COLO829 (cell line): ENCODE measurements at regions not wholly inside any gene's neighbourhood (a gene's known extent, or its start where the extent isn't known, plus 50 kb on each side); places are given as distances from the start of the nearest gene placed in this dataset.
"Not testable (repeated sequence)": the region's sequence is repeated elsewhere in the genome, so short reads cannot be mapped to it uniquely, and the experiment has no call there.

Source experiments
- DNase-seq: peaks from one replicate; pipeline ENCODE4 v3.0.0; 2012; ENCODE audit warnings: low spot score

DNA sequence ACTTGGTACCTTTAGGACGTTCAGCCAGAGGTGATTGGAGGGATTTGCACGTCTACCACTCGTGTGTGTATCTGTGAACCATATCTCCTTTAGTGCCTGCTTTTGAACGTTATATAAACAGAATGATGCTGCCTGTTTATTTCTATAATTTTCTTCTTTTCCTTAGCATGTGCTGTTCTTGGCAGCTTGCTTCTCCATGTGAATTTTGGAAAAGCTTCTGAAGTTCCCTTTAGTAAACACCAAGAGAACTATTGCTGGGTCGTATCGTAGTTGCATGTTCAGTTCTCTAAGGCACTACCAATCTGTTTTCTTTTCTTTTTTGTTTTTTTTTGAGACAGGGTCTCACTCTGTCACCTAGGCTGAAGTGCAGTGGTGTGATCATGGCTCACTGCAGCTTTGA lies 73.8 kb upstream of the FANCC start:
- not testable (repeated sequence) for DNase-seq

- DNase-seq: no peak
Measured at GRCh38 chr9:95389373-95389772, 71.9 kb upstream of the FANCC start.

- DNase-seq: no peak
Measured at GRCh38 chr9:95386843-95387242, 69.3 kb upstream of the FANCC start.

GRCh38 chr9:95385521-95385920 lies 68.0 kb upstream of the FANCC start:
- DNase-seq: no peak

DNA sequence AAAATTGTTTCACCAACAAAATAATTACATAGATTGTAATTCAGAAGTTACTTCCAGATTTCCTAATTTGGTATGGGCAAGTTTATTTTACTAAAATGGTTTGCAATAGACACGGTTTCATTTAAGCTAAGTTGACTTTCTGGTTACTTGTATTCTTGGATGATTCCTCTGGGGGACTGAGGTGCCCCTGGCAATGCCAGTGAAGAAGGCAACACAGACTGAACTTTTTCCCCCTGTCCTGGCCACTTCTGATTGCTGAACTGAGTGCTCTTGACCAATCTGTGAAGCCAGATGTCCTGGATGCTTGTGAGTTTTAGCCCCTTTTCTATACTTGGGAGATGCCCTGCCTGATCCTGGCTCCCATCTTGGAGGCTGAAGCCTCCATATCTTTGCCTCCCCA lies 66.3 kb upstream of the FANCC start:
- no peak for DNase-seq

DNA sequence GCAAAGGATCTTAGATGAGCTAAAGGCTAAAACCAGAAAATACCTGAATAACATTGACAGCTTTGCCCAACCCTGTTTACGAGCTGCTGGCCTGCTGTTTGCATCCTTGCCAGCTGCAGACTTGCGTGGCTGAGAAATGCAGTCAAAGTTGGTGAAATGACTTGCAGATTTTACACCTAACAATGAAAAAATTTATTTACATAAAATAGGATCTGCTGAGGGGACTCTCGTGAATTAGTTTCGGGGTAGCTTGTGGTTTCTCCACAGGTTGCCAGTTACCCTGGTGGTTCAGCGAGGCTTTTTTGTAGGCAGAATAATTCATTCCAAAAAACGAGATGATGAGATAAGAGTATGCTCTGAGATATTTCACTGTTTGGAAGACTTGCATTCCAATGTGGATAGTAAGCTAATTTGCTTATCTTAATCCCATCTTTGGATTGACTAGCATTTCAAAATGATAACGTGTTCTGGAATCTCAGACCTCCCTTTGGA lies 65.7 kb upstream of the FANCC start:
- peak; percentile 70 for DNase-seq

GRCh38 chr9:95382433-95382832 lies 64.9 kb upstream of the FANCC start:
- DNase-seq: no peak

DNA sequence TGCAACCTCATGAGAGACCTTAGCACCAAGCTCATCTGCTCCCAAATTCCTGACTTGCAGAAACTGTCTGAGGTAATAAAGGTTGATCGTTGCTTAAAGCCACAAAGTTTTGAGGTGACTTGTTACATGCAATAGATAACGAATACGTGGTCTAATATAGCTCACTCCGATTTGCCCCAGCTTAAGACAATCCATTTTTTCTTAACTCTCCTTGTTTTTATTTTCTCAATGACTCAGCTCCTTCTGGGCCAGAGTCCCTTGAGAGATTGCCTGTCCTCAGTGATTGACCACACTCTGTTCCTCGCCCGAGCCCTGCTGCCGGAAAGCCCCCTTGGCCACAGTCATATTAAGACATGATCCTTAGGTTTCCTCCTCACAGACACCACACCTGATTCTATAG lies 63.7 kb upstream of the FANCC start:
- DNase-seq: no peak

DNA sequence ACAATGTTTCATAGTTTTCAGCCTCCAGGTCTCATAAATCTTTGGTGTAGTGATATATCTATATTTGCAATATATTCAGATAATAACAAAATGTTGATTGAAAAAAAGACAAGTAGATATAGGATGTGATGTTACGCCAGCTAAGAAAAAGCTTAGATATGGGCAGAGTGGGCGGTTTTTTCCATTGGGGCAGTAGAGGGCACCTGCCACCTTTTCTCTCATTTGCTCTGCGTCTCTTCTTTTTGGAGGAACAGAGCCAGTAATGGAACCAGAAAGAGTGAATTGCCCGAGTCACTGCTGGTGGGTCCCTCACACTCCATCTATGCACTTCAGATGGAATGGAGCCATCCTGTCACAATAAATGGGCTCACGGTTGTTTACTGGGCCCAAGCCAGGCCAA lies 62.1 kb upstream of the FANCC start:
- DNase-seq: no peak

DNA sequence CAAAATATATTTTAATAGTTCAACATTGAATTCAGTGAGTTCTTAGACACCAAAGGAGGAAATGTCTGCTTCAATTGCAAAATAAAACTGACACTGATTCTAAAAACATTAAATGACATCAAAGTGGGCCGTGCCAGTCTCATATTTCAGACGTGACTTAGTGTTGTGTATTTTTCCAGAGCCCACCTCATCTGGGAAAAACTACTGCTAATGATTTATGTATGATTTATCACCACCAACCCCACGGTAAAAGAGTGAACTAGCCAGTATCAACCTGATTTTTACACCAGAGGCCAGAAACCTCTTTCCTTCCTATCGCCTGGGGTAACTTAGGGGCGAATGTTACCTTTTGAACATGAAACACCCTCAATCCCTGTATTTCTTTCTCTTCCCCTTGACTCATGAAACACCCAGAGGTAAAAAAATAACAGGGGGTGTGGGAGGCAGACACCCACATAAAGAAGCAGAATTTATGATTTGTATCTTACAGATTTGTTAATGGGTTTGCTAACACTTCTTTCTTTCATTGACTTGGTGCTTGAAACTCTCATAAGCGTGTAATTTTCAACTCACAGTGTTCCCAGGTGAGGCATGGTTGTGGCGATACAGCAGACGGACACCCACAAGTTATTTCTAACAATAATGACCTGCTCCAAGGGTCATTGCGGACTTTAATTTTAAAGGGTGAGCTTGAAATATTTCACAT lies 56.4 kb upstream of the FANCC start:
- no peak for DNase-seq

GRCh38 chr9:95373069-95373681 lies 55.7 kb upstream of the FANCC start:
- DNase-seq: peak; percentile 13

DNA sequence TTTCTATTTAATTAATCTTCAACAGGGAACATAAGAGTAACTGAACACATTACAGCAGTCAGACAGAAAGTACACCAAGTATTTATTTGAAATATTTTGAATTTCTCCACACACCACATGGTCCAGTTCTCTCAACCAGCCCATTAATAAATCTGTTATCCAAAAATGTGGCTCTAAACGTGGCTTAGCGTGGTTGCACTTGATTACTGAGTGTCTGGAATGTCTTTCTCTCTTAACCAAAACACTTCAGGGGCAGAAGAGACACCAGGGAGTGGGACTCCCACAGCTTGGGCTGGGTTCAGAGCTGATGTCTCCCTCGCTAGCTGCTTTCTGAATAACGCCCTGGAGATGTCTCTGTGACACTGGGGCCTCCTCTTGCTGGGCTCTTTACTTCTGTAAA lies 52.6 kb upstream of the FANCC start:
- no peak for DNase-seq

DNA sequence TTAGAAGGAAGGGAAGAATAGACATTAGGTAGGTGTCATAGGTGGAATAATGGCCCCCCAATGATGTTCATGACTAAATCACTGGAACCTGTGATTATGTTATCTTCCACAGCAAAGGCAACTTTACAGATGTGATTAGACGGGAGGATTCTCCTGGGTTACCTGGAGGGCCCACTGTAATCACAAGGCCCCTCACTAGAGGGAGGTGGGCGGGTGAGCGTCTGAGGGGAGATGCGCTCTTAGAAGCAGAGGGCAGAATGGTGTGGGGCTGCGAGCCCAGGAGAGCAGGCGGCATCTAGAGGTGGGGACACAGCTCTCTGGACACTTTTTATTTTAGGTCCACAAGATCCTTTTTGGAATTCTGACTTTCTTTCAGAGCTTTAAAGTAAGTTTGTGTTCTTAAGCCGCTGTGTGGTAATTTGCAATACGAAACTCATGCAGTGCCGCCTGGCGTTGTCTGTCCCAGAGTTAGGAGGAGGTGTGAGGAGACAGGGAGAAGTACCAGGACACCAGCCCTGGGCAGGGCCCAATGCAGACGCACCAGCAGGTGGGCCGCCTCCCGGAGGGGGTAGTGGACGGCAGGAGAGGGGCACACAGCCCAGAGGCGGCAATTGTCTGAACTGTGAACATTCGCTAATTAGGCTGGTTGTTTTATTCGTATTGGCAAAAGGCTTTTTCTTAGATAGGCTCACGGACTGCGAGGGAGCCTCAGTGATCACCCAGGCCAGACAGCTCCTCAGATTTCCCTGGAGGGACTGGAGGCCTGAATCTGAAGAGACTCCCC lies 51.1 kb upstream of the FANCC start:
- DNase-seq: no peak
